HFF-Myc (cell line): ENCODE measurements at regions not wholly inside any gene's neighbourhood (a gene's known extent, or its start where the extent isn't known, plus 50 kb on each side); places are given as distances from the start of the nearest gene placed in this dataset.

ENCODE experiments used
- DNase-seq: peaks from one replicate; pipeline ENCODE4 v3.0.0-alpha.2; 2011; ENCODE audit warnings: low read depth; ENCODE audit errors: extremely low read depth
- H3K4me3 ChIP-seq: replicated peaks from 2 replicates; pipeline ENCODE4 v1.5.1; 2011; ENCODE audit warnings: low read depth, mild to moderate bottlenecking, control low read depth, low read length
- TF ChIP-seq, protein P1 (sequence below): IDR thresholded peaks from 2 replicates; pipeline ENCODE4 v1.5.1; 2012; ENCODE audit warnings: mild to moderate bottlenecking, low read depth, low read length, control low read depth; ENCODE audit errors: missing control alignments

- TF ChIP-seq, protein P1, sequence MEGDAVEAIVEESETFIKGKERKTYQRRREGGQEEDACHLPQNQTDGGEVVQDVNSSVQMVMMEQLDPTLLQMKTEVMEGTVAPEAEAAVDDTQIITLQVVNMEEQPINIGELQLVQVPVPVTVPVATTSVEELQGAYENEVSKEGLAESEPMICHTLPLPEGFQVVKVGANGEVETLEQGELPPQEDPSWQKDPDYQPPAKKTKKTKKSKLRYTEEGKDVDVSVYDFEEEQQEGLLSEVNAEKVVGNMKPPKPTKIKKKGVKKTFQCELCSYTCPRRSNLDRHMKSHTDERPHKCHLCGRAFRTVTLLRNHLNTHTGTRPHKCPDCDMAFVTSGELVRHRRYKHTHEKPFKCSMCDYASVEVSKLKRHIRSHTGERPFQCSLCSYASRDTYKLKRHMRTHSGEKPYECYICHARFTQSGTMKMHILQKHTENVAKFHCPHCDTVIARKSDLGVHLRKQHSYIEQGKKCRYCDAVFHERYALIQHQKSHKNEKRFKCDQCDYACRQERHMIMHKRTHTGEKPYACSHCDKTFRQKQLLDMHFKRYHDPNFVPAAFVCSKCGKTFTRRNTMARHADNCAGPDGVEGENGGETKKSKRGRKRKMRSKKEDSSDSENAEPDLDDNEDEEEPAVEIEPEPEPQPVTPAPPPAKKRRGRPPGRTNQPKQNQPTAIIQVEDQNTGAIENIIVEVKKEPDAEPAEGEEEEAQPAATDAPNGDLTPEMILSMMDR = no peak
- DNase-seq = no peak
- no peak overlapping the region for H3K4me3 ChIP-seq
Measured at GRCh38 chr5:54760182-54760935, 225.0 kb downstream of the ESM1 start.

DNA sequence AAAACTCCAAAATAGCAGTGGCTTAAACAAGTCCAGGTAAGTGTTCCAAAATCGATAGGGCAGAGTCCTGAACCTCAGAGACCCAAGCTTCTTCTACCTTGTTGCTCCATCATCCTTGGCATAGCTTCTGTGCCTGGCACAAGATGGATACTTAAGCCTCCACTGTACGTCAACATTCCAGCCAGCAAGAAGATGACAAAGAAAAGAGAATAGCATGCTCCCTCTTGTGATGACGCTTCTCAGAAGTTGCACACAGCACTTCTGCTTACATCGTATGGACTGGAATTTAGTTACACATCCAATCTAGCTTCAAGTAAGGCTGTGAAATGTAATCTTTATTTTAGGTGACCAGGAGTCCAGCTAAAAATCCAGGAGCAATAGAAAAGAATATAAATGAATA is 227.4 kb downstream of the ESM1 start:
- no peak overlapping the region for H3K4me3 ChIP-seq
- DNase-seq = no peak
- TF ChIP-seq, protein P1 = no peak

- TF ChIP-seq, protein P1 = no peak
- H3K4me3 ChIP-seq = no peak overlapping the region
- DNase-seq = no peak
Measured at GRCh38 chr5:54757541-54757940, 227.9 kb downstream of the ESM1 start.

DNA sequence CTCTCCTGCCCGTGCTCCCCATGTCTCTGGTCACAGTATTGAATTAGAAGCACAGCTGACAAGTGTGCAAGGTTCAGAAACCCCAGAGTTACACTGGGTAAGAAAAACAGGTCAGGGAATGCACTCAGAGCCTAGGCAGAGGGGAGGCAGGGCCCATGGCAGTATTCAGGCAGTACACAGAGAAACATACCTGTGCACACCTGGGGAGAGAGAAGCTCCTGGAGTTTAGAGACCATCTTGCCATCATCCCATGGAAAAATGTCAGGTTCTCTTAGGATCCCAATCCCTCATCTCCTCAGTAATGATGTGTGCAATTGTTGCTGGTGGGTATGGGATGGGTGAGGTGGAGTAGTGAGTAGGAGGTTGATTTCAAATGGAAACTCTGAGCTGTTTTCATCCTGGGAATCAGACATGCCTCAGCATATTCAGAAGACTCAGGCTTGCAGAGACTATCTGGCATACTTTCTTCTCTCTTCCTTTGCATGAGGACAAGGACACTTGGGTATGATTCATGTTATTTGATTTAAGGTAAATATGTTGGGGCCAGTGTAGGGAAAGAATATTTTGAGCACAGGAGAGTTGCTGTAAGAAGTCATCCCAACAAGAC is 228.5 kb downstream of the ESM1 start:
- no peak for DNase-seq
- TF ChIP-seq, protein P1 = no peak
- H3K4me3 ChIP-seq = no peak overlapping the region

GRCh38 chr5:54756301-54756700 is 229.1 kb downstream of the ESM1 start:
- TF ChIP-seq, protein P1 = no peak
- DNase-seq = no peak
- H3K4me3 ChIP-seq = no peak overlapping the region

- no peak overlapping the region for H3K4me3 ChIP-seq
- TF ChIP-seq, protein P1 = no peak
- DNase-seq = no peak
Measured at GRCh38 chr5:54754878-54755277, 230.5 kb downstream of the ESM1 start.
